ENCODE measurements at regions not wholly inside any gene's neighbourhood (a gene's known extent, or its start where the extent isn't known, plus 50 kb on each side); places are given as distances from the start of the nearest gene placed in this dataset.

DNA sequence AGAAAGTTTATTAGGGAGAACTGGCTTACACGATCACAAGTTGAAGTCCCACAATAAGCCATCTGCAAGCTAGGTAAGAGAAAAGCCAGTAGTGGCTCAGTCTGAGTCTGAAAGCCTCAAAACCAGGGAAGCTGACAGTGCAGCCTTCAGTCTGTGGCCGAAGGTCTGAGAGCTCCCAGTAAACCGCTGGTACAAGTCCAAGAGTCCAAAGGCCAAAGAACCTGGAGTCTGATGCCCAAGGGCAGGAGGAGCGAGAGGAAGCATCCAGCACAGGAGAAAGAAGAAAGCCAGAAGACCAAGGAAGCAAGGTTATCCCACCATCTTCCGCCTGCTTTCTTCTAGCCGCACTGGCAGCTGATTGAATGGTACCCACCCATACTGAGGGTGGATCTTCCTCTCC is 97.3 kb upstream of the FBN2 start:
- Histone ChIP-seq H3K36me3 (replicated peaks in 1 of 2; ENCODE audit: control insufficient read depth in 1 of 2, insufficient read depth in 2 of 2, low read length in 2 of 2) (no peaks in the 10 kb centered on the region), H4K20me1 (ENCODE audit: insufficient read depth, low read length) (no peaks in the 10 kb centered on the region), H3K4me2 (ENCODE audit: low read depth, low read length) (no peak overlapping the region), H3K27ac (ENCODE audit: extremely low read length, insufficient read depth, low read length) (no peak overlapping the region), H2AFZ (ENCODE audit: low read length) (no peak overlapping the region), H3K27me3 (ENCODE audit: control insufficient read depth in 1 of 2, insufficient read depth in 2 of 2, low read length in 2 of 2) (no peaks in the 10 kb centered on the region), H3K4me1 (ENCODE audit: insufficient read depth, low read length) (no peaks in the 10 kb centered on the region), H3K9me3 (ENCODE audit: low read length) (0 out of 2 replicates have a peak, but pooled peaks cover 6% of the 10 kb centered on the region), H3K9ac (ENCODE audit: insufficient read depth, low read depth, low read length) (no peak overlapping the region), H3K4me3 (replicated peaks in 1 of 3; ENCODE audit: insufficient read depth in 1 of 3, low read depth in 2 of 3, low read length in 3 of 3) (no peak overlapping the region), H3K79me2 (ENCODE audit: insufficient read depth, low read length) (no peaks in the 10 kb centered on the region)
- in situ Hi-C loops (cut with HindIII; ENCODE audit: extremely low pct_ligation_motif_present, low pct_unique_long_range_greater_than_20kb) (no loop called here), intact Hi-C loops (cut with micrococcal nuclease; ENCODE audit: unreplicated experiment) (no loop called here)
- BruUV-seq (replicated peaks), result no TSS peak
- no peak for ATAC-seq
- DNase-seq (ENCODE audit: low spot score), result no peak
- 29% methylated on average over 6 of the region's 6 CpGs for WGBS (ENCODE audit: low lambda C conversion rate)
- no peak for FAIRE-seq
- ChIA-PET POLR2A (no interaction called here), CTCF (ENCODE audit: low intra/inter-chr PET ratio, low total read pairs) (no interaction called here)
- TF ChIP-seq ZNF83 (CRISPR knock-in tag; IDR thresholded peaks at IDR 0.05; ENCODE audit: borderline replicate concordance) (no peak), MEIS1 (CRISPR knock-in tag; IDR thresholded peaks at IDR 0.05; ENCODE audit: borderline replicate concordance) (no peak), SMAD1 (CRISPR knock-in tag; IDR thresholded peaks at IDR 0.05; ENCODE audit: borderline replicate concordance, low read depth) (no peak), MED13 (CRISPR knock-in tag; IDR thresholded peaks at IDR 0.05) (no peak), ZNF652 (CRISPR knock-in tag; IDR thresholded peaks at IDR 0.05; ENCODE audit: borderline replicate concordance, low read depth) (no peak), TEAD2 (CRISPR knock-in tag; IDR thresholded peaks at IDR 0.05) (no peak), ZNF24 (IDR thresholded peaks at IDR 0.05) (no peak)
- TF ChIP-seq, protein P1, sequence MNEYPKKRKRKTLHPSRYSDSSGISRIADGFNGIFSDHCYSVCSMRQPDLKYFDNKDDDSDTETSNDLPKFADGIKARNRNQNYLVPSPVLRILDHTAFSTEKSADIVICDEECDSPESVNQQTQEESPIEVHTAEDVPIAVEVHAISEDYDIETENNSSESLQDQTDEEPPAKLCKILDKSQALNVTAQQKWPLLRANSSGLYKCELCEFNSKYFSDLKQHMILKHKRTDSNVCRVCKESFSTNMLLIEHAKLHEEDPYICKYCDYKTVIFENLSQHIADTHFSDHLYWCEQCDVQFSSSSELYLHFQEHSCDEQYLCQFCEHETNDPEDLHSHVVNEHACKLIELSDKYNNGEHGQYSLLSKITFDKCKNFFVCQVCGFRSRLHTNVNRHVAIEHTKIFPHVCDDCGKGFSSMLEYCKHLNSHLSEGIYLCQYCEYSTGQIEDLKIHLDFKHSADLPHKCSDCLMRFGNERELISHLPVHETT (CRISPR knock-in tag; conservative IDR thresholded peaks at IDR 0.05), result no peak
- TF ChIP-seq, protein P2, sequence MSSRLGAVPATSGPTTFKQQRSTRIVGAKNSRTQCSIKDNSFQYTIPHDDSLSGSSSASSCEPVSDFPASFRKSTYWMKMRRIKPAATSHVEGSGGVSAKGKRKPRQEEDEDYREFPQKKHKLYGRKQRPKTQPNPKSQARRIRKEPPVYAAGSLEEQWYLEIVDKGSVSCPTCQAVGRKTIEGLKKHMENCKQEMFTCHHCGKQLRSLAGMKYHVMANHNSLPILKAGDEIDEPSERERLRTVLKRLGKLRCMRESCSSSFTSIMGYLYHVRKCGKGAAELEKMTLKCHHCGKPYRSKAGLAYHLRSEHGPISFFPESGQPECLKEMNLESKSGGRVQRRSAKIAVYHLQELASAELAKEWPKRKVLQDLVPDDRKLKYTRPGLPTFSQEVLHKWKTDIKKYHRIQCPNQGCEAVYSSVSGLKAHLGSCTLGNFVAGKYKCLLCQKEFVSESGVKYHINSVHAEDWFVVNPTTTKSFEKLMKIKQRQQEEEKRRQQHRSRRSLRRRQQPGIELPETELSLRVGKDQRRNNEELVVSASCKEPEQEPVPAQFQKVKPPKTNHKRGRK (CRISPR knock-in tag; IDR thresholded peaks at IDR 0.05), result no peak
- TF ChIP-seq, protein P3, sequence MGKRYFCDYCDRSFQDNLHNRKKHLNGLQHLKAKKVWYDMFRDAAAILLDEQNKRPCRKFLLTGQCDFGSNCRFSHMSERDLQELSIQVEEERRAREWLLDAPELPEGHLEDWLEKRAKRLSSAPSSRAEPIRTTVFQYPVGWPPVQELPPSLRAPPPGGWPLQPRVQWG (CRISPR knock-in tag; IDR thresholded peaks at IDR 0.05; ENCODE audit: borderline replicate concordance, low read depth), result no peak
- TF ChIP-seq, protein P4, sequence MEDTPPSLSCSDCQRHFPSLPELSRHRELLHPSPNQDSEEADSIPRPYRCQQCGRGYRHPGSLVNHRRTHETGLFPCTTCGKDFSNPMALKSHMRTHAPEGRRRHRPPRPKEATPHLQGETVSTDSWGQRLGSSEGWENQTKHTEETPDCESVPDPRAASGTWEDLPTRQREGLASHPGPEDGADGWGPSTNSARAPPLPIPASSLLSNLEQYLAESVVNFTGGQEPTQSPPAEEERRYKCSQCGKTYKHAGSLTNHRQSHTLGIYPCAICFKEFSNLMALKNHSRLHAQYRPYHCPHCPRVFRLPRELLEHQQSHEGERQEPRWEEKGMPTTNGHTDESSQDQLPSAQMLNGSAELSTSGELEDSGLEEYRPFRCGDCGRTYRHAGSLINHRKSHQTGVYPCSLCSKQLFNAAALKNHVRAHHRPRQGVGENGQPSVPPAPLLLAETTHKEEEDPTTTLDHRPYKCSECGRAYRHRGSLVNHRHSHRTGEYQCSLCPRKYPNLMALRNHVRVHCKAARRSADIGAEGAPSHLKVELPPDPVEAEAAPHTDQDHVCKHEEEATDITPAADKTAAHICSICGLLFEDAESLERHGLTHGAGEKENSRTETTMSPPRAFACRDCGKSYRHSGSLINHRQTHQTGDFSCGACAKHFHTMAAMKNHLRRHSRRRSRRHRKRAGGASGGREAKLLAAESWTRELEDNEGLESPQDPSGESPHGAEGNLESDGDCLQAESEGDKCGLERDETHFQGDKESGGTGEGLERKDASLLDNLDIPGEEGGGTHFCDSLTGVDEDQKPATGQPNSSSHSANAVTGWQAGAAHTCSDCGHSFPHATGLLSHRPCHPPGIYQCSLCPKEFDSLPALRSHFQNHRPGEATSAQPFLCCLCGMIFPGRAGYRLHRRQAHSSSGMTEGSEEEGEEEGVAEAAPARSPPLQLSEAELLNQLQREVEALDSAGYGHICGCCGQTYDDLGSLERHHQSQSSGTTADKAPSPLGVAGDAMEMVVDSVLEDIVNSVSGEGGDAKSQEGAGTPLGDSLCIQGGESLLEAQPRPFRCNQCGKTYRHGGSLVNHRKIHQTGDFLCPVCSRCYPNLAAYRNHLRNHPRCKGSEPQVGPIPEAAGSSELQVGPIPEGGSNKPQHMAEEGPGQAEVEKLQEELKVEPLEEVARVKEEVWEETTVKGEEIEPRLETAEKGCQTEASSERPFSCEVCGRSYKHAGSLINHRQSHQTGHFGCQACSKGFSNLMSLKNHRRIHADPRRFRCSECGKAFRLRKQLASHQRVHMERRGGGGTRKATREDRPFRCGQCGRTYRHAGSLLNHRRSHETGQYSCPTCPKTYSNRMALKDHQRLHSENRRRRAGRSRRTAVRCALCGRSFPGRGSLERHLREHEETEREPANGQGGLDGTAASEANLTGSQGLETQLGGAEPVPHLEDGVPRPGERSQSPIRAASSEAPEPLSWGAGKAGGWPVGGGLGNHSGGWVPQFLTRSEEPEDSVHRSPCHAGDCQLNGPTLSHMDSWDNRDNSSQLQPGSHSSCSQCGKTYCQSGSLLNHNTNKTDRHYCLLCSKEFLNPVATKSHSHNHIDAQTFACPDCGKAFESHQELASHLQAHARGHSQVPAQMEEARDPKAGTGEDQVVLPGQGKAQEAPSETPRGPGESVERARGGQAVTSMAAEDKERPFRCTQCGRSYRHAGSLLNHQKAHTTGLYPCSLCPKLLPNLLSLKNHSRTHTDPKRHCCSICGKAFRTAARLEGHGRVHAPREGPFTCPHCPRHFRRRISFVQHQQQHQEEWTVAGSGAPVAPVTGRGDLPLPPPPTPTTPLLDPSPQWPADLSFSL (CRISPR knock-in tag; IDR thresholded peaks at IDR 0.05), result no peak
- TF ChIP-seq, protein P5, sequence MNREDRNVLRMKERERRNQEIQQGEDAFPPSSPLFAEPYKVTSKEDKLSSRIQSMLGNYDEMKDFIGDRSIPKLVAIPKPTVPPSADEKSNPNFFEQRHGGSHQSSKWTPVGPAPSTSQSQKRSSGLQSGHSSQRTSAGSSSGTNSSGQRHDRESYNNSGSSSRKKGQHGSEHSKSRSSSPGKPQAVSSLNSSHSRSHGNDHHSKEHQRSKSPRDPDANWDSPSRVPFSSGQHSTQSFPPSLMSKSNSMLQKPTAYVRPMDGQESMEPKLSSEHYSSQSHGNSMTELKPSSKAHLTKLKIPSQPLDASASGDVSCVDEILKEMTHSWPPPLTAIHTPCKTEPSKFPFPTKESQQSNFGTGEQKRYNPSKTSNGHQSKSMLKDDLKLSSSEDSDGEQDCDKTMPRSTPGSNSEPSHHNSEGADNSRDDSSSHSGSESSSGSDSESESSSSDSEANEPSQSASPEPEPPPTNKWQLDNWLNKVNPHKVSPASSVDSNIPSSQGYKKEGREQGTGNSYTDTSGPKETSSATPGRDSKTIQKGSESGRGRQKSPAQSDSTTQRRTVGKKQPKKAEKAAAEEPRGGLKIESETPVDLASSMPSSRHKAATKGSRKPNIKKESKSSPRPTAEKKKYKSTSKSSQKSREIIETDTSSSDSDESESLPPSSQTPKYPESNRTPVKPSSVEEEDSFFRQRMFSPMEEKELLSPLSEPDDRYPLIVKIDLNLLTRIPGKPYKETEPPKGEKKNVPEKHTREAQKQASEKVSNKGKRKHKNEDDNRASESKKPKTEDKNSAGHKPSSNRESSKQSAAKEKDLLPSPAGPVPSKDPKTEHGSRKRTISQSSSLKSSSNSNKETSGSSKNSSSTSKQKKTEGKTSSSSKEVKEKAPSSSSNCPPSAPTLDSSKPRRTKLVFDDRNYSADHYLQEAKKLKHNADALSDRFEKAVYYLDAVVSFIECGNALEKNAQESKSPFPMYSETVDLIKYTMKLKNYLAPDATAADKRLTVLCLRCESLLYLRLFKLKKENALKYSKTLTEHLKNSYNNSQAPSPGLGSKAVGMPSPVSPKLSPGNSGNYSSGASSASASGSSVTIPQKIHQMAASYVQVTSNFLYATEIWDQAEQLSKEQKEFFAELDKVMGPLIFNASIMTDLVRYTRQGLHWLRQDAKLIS (CRISPR knock-in tag; IDR thresholded peaks at IDR 0.05), result no peak

All from HepG2 (cell line).